ENCODE measurements at regions not wholly inside any gene's neighbourhood (a gene's known extent, or its start where the extent isn't known, plus 50 kb on each side); places are given as distances from the start of the nearest gene placed in this dataset.

DNA sequence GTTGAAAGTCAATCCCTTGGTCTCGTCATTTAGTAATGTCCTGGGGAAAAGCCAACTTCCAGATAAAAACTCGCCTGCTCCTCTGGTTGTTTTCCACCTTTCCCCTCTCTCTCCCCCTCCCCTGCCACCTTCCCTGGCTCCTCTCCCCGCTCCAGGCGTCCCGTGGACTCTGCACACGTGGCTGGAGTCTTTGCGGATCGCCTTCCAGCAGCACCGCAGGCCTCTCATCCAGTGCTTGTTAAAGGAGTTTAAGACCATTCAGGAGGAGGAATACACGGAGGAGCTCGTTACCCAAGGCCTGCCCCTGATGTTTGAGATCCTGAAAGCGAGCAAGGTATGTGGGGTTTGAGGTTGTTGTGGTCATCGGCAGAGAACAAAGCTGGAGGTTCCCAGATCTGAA is 65.8 kb upstream of the PWP1 start:
- no peak for TF ChIP-seq FOXP2 (optimal IDR thresholded peaks at IDR 0.05; ENCODE audit: borderline replicate concordance, extremely low read depth, extremely low read length, insufficient read depth)
- no peak for TF ChIP-seq POLR2AphosphoS5 (IDR thresholded peaks at IDR 0.05; ENCODE audit: low read depth, low read length)
- TF ChIP-seq, protein P1, sequence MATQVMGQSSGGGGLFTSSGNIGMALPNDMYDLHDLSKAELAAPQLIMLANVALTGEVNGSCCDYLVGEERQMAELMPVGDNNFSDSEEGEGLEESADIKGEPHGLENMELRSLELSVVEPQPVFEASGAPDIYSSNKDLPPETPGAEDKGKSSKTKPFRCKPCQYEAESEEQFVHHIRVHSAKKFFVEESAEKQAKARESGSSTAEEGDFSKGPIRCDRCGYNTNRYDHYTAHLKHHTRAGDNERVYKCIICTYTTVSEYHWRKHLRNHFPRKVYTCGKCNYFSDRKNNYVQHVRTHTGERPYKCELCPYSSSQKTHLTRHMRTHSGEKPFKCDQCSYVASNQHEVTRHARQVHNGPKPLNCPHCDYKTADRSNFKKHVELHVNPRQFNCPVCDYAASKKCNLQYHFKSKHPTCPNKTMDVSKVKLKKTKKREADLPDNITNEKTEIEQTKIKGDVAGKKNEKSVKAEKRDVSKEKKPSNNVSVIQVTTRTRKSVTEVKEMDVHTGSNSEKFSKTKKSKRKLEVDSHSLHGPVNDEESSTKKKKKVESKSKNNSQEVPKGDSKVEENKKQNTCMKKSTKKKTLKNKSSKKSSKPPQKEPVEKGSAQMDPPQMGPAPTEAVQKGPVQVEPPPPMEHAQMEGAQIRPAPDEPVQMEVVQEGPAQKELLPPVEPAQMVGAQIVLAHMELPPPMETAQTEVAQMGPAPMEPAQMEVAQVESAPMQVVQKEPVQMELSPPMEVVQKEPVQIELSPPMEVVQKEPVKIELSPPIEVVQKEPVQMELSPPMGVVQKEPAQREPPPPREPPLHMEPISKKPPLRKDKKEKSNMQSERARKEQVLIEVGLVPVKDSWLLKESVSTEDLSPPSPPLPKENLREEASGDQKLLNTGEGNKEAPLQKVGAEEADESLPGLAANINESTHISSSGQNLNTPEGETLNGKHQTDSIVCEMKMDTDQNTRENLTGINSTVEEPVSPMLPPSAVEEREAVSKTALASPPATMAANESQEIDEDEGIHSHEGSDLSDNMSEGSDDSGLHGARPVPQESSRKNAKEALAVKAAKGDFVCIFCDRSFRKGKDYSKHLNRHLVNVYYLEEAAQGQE (IDR thresholded peaks at IDR 0.05; ENCODE audit: insufficient read depth in 1 of 2, low read depth in 2 of 2, low read length in 2 of 2) = no peak
- no peak for TF ChIP-seq SIN3A (IDR thresholded peaks at IDR 0.05; ENCODE audit: borderline replicate concordance, insufficient read depth, low read length)
- no peak for TF ChIP-seq TAF1 (IDR thresholded peaks at IDR 0.05; ENCODE audit: borderline replicate concordance, insufficient read depth, low read length)

DNA sequence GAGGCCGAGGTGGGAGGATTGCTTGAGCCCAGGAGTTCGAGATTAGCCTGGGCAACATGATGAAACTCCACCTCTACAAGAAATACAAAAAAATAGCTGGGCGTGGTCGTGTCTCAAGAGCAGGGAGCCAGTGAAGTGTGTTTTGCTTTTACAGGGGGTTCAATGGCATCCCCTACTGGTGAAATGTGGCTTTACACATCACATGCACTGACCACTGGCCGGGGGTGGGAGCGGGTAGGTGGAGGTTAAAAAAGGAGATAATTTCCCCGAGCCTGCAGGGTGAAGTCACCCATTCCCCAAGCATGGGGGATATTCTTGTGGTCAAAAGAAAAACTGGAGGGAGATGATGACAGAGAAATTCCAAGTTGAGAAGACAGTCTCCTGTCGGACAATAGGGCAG is 63.6 kb upstream of the PWP1 start:
- TF ChIP-seq TAF1 (IDR thresholded peaks at IDR 0.05; ENCODE audit: borderline replicate concordance, insufficient read depth, low read length) = no peak

DNA sequence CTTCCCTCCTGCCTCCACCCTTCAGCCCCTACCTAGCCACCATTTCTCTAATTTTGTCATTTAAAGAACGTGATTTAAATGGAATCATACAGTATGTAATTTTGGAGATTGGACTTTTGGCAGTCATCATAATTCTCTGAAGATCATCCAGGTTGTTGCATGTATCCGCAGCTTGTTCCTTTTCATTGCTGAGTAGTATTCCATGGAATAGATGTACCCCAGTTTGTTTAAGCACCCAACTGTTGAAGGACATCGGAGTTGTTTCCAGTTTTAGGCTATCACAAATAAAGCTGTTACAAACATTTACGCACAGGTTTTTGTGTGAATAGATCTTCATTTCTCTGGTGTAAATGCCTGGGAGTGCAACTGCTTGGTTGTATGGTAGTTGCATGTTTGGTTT is 61.1 kb upstream of the PWP1 start:
- TF ChIP-seq POLR2AphosphoS5 (IDR thresholded peaks at IDR 0.05; ENCODE audit: low read depth, low read length) = no peak
- TF ChIP-seq, protein P1 (IDR thresholded peaks at IDR 0.05; ENCODE audit: insufficient read depth in 1 of 2, low read depth in 2 of 2, low read length in 2 of 2) = no peak
- no peak for TF ChIP-seq FOXP2 (optimal IDR thresholded peaks at IDR 0.05; ENCODE audit: borderline replicate concordance, extremely low read depth, extremely low read length, insufficient read depth)
- TF ChIP-seq TAF1 (IDR thresholded peaks at IDR 0.05; ENCODE audit: borderline replicate concordance, insufficient read depth, low read length) = no peak
- no peak for TF ChIP-seq SIN3A (IDR thresholded peaks at IDR 0.05; ENCODE audit: borderline replicate concordance, insufficient read depth, low read length)

DNA sequence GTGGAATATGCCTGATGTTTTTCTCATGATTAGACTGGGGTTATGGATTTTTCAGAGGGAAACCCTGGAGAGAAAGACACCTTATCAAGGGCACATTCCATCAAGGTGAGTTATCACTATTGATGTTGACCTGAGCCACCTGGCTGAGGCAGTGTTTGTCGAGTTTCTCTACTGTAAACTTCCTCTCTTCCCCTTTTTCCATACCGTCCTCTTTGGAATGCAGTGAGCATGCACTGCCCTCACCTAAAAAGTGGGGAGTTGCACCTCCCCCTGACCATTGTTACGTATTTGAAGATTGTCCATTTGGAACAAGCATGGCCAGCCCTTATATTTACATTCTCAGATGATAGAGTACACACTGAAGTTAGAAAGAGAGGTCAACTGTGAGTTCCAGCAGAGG is 53.9 kb upstream of the PWP1 start:
- TF ChIP-seq POLR2AphosphoS5 (IDR thresholded peaks at IDR 0.05; ENCODE audit: low read depth, low read length) (no peak), SIN3A (IDR thresholded peaks at IDR 0.05; ENCODE audit: borderline replicate concordance, insufficient read depth, low read length) (no peak), FOXP2 (optimal IDR thresholded peaks at IDR 0.05; ENCODE audit: borderline replicate concordance, extremely low read depth, extremely low read length, insufficient read depth) (no peak), TAF1 (IDR thresholded peaks at IDR 0.05; ENCODE audit: borderline replicate concordance, insufficient read depth, low read length) (no peak)
- TF ChIP-seq, protein P1 (IDR thresholded peaks at IDR 0.05; ENCODE audit: insufficient read depth in 1 of 2, low read depth in 2 of 2, low read length in 2 of 2) = no peak

DNA sequence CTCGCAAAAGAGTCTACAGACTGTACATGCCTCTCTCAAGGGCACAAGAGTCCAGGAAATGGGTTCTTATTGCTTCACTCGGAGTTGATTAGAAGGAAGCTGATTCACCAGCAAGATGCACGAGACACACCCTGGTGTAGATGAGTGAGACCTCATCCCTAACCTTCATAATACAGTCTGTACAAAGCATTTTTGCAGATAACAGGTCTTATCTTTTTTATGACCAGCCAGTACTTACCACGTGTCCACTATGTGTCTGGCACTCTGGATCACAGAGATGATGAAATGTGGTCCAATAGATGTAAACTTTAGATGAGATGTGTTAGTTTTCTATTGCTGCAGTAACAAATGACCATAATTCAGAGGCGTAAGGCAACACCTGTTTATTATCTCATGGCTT is 53.4 kb upstream of the PWP1 start:
- TF ChIP-seq SIN3A (IDR thresholded peaks at IDR 0.05; ENCODE audit: borderline replicate concordance, insufficient read depth, low read length) (no peak), TAF1 (IDR thresholded peaks at IDR 0.05; ENCODE audit: borderline replicate concordance, insufficient read depth, low read length) (no peak)

DNA sequence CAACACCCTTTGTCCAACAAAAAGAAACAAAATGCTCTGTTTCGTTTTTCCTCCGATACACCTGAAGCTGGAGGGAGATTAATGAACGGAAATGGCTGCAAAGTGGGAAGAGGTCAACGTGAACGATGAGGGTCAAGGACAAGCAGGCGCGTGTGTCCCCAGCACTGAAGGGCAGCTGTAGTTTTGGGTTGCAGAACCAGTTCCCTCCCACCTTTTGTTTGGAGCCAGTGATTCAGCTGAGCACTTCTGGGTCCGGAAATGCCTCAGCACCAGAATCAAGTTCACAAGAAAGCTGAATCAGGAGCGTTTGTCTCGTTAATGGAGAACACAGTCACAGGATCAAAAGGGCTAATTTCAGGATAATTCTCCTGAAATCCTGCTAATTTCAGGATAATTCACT is 51.1 kb upstream of the PWP1 start:
- TF ChIP-seq TAF1 (IDR thresholded peaks at IDR 0.05; ENCODE audit: borderline replicate concordance, insufficient read depth, low read length) = no peak
- TF ChIP-seq SIN3A (IDR thresholded peaks at IDR 0.05; ENCODE audit: borderline replicate concordance, insufficient read depth, low read length) = no peak
- TF ChIP-seq, protein P1 (IDR thresholded peaks at IDR 0.05; ENCODE audit: insufficient read depth in 1 of 2, low read depth in 2 of 2, low read length in 2 of 2) = no peak
- TF ChIP-seq FOXP2 (optimal IDR thresholded peaks at IDR 0.05; ENCODE audit: borderline replicate concordance, extremely low read depth, extremely low read length, insufficient read depth) = no peak
- TF ChIP-seq POLR2AphosphoS5 (IDR thresholded peaks at IDR 0.05; ENCODE audit: low read depth, low read length) = no peak
